Neural progenitor cell (in vitro differentiated cells): ENCODE measurements at regions not wholly inside any gene's neighbourhood (a gene's known extent, or its start where the extent isn't known, plus 50 kb on each side); places are given as distances from the start of the nearest gene placed in this dataset.

ENCODE experiments used
- EZH2 ChIP-seq: fragments of 200-600 bp; sonication (generic); IDR thresholded peaks from 2 replicates; pipeline ENCODE4 v1.6.1; 2017; ENCODE audit warnings: antibody characterized with exemption, mild to moderate bottlenecking, moderate library complexity
- EZH2phosphoT487 ChIP-seq: fragments of 200-600 bp; sonication (generic); IDR thresholded peaks from 2 replicates; pipeline ENCODE4 v1.6.1; 2017; ENCODE audit warnings: antibody characterized with exemption
- TF ChIP-seq, protein P1 (sequence below): fragments of 200-600 bp; sonication (generic); IDR thresholded peaks from 2 replicates; pipeline ENCODE4 v1.5.1; 2017; ENCODE audit warnings: antibody characterized with exemption, mild to moderate bottlenecking

DNA sequence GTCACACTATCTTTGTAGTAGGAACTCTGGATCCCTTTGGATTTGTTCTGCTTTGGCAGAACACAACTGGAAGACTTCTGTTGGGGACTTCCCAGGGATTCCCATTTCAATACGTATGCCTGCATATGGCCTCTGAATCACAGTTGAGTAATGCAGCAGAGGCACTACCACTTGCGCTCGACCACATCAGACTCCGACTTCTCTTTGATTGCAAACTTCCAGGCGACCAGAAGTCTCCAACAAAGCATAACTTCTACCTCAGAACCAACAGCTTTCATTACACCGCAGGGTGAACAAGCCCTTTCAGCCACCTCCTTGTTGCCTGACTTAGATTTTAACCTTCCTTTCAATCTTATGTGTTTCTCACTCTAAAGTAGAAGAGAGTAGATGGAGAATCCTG lies 924.4 kb downstream of the IGSF11 start:
- TF ChIP-seq, protein P1, sequence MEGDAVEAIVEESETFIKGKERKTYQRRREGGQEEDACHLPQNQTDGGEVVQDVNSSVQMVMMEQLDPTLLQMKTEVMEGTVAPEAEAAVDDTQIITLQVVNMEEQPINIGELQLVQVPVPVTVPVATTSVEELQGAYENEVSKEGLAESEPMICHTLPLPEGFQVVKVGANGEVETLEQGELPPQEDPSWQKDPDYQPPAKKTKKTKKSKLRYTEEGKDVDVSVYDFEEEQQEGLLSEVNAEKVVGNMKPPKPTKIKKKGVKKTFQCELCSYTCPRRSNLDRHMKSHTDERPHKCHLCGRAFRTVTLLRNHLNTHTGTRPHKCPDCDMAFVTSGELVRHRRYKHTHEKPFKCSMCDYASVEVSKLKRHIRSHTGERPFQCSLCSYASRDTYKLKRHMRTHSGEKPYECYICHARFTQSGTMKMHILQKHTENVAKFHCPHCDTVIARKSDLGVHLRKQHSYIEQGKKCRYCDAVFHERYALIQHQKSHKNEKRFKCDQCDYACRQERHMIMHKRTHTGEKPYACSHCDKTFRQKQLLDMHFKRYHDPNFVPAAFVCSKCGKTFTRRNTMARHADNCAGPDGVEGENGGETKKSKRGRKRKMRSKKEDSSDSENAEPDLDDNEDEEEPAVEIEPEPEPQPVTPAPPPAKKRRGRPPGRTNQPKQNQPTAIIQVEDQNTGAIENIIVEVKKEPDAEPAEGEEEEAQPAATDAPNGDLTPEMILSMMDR = no peak
- TF ChIP-seq EZH2 (no peak), EZH2phosphoT487 (no peak)
